H1 (cell line): ENCODE measurements at regions not wholly inside any gene's neighbourhood (a gene's known extent, or its start where the extent isn't known, plus 50 kb on each side); places are given as distances from the start of the nearest gene placed in this dataset.

ENCODE experiments used
- CBX8 ChIP-seq: fragments of 300-800, 300-1000 bp; sonication (generic); IDR thresholded peaks from 2 replicates; pipeline ENCODE4 v1.7.1; 2016; ENCODE audit warnings: low read depth, low read length, borderline replicate concordance
- CTCF ChIP-seq, 3 experiments: IDR thresholded peaks; 1 replicate in 2 of 3; 2 replicates in 1 of 3; pipeline versions ENCODE4 v1.5.1 to v1.6.1; 2011; ENCODE audit warnings: low read length in 3 of 3, mild to moderate bottlenecking in 3 of 3, inconsistent platforms in 2 of 3, low read depth in 1 of 3, moderate library complexity in 1 of 3; ENCODE audit not compliant: insufficient read depth in 1 of 3; ENCODE audit errors: control extremely low read depth in 1 of 3
- EZH2 ChIP-seq: fragments of 200-600 bp; sonication (generic); IDR thresholded peaks from 2 replicates; pipeline ENCODE4 v1.7.1; 2012; ENCODE audit warnings: low read depth, mild to moderate bottlenecking, moderate library complexity, low read length, inconsistent platforms; ENCODE audit not compliant: severe bottlenecking
- HDAC2 ChIP-seq, 2 experiments: fragments of 300-600 bp in 1 of 2; sonication (generic) in 1 of 2; IDR thresholded peaks; 2 replicates each; pipeline ENCODE4 v1.6.1; 2011 to 2012; ENCODE audit warnings: low read depth in 2 of 2, low read length in 2 of 2, mild to moderate bottlenecking in 2 of 2, moderate library complexity in 2 of 2, borderline replicate concordance in 1 of 2, inconsistent platforms in 1 of 2
- POLR2A ChIP-seq, 2 experiments: IDR thresholded peaks; 1 replicate in 1 of 2; 2 replicates in 1 of 2; pipeline ENCODE4 v1.6.1; 2011; ENCODE audit warnings: low read depth in 2 of 2, low read length in 2 of 2, mild to moderate bottlenecking in 2 of 2; ENCODE audit errors: control extremely low read depth in 1 of 2
- POLR2AphosphoS5 ChIP-seq: IDR thresholded peaks from 2 replicates; pipeline ENCODE4 v1.6.1; 2011; ENCODE audit warnings: low read depth, low read length
- SP1 ChIP-seq: IDR thresholded peaks from 2 replicates; pipeline ENCODE4 v1.6.1; 2011; ENCODE audit warnings: low read depth, low read length
- ZNF274 ChIP-seq: IDR thresholded peaks from 2 replicates; pipeline ENCODE4 v1.7.0; 2012; ENCODE audit warnings: low read length, borderline replicate concordance; ENCODE audit errors: extremely low read depth

DNA sequence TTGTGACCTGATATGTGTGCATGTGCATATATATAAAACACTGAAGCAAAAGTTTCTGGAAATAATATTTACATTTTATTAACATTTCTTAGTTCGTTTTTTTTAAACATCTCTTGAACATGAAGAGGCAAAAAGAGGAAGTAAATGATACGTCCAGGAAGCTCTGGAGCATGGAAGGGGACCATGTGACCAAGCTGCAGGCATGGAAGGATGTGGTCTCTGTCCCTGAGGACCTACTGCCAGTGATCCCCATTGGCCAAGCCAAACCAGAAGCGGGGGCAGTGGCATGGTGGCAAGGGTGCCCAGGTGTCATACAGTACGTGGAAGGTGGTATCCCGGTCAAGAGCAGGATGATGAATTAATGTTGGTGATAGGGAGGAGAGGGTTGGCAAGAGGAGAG is 268.3 kb upstream of the PROX1 start:
- TF ChIP-seq CTCF (IDR thresholded peaks at IDR 0.05; ENCODE audit: control extremely low read depth in 1 of 3, insufficient read depth in 1 of 3, low read depth in 1 of 3, low read length in 3 of 3): no peak
- no peak for TF ChIP-seq CBX8
- no peak for TF ChIP-seq POLR2A (IDR thresholded peaks at IDR 0.05; ENCODE audit: control extremely low read depth in 1 of 2, low read depth in 2 of 2, low read length in 2 of 2)
- no peak for TF ChIP-seq HDAC2 (IDR thresholded peaks at IDR 0.05; ENCODE audit: borderline replicate concordance in 1 of 2, low read depth in 2 of 2, low read length in 2 of 2)
- TF ChIP-seq POLR2AphosphoS5: no peak
- TF ChIP-seq SP1: no peak
- TF ChIP-seq EZH2: no peak
- no peak for TF ChIP-seq ZNF274
